OCI-LY3 (cell line): ENCODE measurements at regions not wholly inside any gene's neighbourhood (a gene's known extent, or its start where the extent isn't known, plus 50 kb on each side); places are given as distances from the start of the nearest gene placed in this dataset.

Source experiments
- EZH2phosphoT487 ChIP-seq: fragments of 200-600 bp; shearing (Covaris generic); IDR thresholded peaks from 2 replicates; pipeline ENCODE4 v1.6.1; 2018; ENCODE audit warnings: antibody characterized with exemption, mixed run types, low read depth
- TF ChIP-seq, protein P1 (sequence below): fragments of 200-600, 300-600 bp; sonication (generic); IDR thresholded peaks from 2 replicates; pipeline ENCODE4 v1.5.1; 2014; ENCODE audit warnings: antibody characterized with exemption, low read length, low read depth

DNA sequence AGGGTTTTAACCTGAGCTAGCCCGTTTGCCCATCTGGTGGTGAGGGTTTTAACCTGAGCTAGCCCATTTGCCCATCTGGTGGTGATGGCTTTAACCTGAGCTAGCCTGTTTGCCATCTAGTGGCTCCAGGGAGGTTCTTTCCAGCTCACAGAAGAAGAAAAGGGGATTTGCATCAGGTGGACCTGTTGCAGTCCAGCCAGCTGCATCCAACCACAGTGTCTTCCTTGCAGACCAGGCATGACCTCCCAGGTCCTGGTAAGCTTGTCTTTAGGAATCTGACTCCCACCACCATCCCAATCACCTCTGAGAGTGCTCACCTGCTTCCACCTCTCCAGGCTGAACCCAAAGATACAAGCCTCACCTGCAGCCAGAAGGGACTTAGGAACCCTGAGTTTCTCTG, 62.4 kb upstream of the EMX2 start:
- TF ChIP-seq, protein P1, sequence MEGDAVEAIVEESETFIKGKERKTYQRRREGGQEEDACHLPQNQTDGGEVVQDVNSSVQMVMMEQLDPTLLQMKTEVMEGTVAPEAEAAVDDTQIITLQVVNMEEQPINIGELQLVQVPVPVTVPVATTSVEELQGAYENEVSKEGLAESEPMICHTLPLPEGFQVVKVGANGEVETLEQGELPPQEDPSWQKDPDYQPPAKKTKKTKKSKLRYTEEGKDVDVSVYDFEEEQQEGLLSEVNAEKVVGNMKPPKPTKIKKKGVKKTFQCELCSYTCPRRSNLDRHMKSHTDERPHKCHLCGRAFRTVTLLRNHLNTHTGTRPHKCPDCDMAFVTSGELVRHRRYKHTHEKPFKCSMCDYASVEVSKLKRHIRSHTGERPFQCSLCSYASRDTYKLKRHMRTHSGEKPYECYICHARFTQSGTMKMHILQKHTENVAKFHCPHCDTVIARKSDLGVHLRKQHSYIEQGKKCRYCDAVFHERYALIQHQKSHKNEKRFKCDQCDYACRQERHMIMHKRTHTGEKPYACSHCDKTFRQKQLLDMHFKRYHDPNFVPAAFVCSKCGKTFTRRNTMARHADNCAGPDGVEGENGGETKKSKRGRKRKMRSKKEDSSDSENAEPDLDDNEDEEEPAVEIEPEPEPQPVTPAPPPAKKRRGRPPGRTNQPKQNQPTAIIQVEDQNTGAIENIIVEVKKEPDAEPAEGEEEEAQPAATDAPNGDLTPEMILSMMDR, result no peak
- no peak for TF ChIP-seq EZH2phosphoT487
